ENCODE measurements at regions not wholly inside any gene's neighbourhood (a gene's known extent, or its start where the extent isn't known, plus 50 kb on each side); places are given as distances from the start of the nearest gene placed in this dataset.

DNA sequence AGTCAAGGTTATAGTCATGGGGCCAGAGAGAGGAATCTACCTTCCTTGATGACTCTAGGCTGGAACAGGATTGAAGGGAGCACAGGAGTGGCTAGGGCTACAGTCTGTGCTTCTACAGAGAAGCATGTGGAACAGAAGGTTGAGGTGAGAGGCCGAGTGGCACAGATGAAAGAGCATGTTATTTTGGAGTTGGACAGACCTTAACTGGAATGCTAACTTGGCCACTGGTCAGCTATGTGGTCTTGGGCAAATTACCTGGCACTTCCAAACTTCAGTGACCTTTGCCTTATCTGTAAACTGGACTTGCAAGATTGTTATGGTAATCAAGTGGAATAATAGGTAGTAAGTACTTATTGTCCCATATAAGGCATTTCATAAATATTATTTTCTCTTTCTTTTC lies 252.7 kb downstream of the KCNRG start:
- no peak for TF ChIP-seq POLR2A (IDR thresholded peaks at IDR 0.05)
- TF ChIP-seq, protein P1, sequence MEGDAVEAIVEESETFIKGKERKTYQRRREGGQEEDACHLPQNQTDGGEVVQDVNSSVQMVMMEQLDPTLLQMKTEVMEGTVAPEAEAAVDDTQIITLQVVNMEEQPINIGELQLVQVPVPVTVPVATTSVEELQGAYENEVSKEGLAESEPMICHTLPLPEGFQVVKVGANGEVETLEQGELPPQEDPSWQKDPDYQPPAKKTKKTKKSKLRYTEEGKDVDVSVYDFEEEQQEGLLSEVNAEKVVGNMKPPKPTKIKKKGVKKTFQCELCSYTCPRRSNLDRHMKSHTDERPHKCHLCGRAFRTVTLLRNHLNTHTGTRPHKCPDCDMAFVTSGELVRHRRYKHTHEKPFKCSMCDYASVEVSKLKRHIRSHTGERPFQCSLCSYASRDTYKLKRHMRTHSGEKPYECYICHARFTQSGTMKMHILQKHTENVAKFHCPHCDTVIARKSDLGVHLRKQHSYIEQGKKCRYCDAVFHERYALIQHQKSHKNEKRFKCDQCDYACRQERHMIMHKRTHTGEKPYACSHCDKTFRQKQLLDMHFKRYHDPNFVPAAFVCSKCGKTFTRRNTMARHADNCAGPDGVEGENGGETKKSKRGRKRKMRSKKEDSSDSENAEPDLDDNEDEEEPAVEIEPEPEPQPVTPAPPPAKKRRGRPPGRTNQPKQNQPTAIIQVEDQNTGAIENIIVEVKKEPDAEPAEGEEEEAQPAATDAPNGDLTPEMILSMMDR (IDR thresholded peaks at IDR 0.05) = no peak
